OCI-LY7 (cell line): ENCODE measurements at regions not wholly inside any gene's neighbourhood (a gene's known extent, or its start where the extent isn't known, plus 50 kb on each side); places are given as distances from the start of the nearest gene placed in this dataset.

ENCODE experiments used
- CTCF ChIP-seq: fragments of 200-600 bp; sonication (generic); conservative IDR thresholded peaks from 2 replicates; pipeline ENCODE4 v1.5.1; 2014; ENCODE audit warnings: mild to moderate bottlenecking, antibody characterized with exemption, low read length, moderate library complexity, mixed read lengths
- EZH2phosphoT487 ChIP-seq: fragments of 200-600 bp; sonication (generic); IDR thresholded peaks from 2 replicates; pipeline ENCODE4 v1.6.1; 2018; ENCODE audit warnings: low read depth, borderline replicate concordance, mild to moderate bottlenecking, mixed run types, antibody characterized with exemption, low read length, moderate library complexity, mixed read lengths

GRCh38 chr20:7744411-7744810 is 195.8 kb downstream of the HAO1 start:
- TF ChIP-seq CTCF (no peak), EZH2phosphoT487 (no peak)
